Dedifferentiated amniotic fluid mesenchymal stem cell (primary cell): ENCODE measurements at regions not wholly inside any gene's neighbourhood (a gene's known extent, or its start where the extent isn't known, plus 50 kb on each side); places are given as distances from the start of the nearest gene placed in this dataset.

ENCODE experiments used
- DNase-seq: peaks from one replicate; pipeline ENCODE4 v3.0.0-alpha.2; 2016; ENCODE audit errors: extremely low spot score

DNA sequence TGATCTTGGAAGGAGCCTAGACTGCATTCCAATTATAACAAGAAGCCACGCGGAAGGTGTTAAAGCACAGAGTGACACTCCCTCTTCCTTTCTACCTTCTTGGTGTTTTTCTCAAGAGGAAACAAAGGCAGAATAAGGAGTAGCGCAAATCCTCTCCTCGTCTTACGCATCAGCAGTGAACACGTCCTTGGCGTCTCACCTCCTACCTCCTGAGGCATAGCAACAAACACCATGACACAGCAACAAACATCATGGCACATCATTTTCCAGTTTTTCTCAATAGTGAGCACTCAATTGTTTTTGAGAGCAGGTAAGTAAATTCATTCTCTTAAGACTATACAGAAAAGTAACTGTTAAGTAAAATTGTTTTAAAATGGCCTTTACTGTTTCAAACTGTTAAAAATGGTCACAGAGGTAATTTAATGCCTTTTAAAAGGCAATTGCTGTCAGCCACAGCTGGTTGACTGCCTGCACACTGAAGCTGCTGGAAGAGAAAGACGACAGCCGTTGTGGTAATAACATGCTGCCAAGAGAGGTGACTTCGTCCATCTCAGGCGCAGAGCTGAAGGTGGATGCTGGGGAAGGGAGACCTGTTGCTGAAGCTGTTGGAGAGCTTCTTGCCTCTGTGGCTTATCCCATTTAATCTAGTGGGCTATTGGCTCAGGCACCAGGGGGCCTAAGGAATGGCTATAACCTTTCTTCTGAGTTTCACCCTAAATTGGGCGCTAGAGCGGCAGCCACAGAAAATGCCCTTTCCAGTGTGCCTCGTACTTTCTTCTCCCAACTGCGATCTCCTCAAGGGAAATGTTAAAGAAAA is 703.7 kb downstream of the UQCRFS1 start:
- DNase-seq: no peak

DNA sequence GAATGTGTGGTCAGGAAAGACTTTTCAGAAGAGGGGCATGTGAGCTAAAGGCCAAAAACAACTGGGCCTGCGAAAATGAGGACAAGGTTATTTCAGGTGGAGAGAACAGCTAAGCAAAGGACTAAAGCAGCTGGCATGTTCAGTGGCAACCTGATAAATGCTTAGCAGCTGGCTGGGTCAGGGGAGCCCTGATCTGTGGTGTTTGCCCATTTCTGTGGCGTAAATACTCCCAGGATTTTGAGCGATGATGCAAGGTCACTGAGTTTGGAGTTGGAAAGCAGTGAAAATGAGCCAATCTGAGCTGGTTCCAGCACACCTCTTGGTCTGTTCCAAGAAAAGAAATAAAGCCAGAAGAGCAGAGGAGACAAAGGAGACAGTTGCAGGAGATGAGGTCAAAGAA is 704.3 kb downstream of the UQCRFS1 start:
- no peak for DNase-seq

DNA sequence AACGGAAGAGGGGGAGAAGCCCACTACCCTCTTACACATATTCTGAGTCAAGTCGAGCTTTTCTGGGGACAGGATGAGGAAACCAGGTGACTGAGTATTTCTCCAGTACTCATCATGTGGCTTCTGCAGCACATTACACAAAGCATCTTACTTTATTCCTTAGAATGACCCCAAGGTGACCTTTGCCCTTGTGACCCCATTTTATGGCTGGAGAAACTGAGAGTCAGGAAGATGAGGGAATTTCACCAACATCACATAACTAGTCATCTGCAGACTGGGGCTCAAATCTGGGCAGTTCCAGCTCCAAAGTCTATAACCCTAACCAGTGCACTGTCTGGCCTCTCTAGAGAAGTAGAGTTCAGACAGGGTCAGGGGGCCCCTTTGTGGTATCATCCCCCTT is 707.0 kb downstream of the UQCRFS1 start:
- no peak for DNase-seq

DNA sequence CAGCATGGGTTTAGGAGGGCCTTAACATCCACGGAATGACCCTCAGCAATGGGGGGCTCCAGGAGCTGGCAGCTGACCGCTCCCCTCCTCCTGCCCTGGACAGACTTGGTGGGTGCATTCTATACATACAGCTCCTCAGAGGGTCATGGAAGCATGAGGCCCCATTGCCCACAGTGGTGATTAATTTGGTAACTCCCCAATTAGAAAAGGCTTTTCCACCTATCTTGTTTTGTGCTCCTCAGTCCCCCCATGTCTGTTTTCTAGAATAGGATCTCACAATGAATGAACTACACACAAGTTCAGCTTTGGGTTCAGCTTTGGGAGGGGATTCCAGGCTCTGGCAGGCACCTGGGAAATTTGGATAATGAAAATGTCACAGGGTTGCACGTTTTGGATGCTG is 707.8 kb downstream of the UQCRFS1 start:
- DNase-seq: no peak

DNA sequence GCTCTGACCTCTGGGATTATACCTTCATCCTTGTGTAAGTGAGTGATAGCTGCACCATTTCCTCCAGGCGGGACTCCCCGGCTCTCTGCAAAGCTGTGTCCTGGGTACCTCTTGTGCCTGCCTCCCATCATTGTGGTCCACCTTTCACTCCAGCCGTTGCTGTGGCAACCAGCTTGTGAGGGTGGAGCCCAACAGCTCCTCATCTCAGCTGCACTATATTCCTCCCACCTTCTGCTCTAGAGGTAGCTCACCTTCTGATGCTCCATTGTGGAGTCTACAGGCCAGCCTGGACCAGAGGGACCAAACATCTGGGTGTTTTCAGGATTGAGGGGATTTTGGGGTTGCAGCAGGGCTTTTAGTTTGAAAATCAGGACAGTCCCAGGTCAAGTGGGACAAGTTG is 708.2 kb downstream of the UQCRFS1 start:
- DNase-seq: no peak

DNA sequence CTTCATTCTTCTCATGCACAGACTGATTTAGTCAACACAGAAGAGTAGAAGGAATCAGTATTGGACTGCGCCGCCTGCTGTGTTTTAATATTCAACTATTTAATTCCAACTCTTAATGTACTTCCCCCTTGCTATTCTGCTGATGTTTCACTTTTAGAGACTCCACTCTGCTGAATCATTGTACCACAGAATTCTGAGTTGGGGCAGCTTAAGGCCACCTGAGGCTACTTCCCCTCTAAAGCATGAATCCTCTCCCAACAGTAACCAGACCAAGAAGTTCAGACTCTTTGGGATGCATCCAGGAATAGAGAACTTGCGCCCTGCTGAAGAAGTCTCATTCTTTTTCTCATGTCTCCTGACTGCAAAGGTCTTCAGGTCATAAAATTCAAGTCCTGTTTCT is 708.8 kb downstream of the UQCRFS1 start:
- DNase-seq: no peak

DNA sequence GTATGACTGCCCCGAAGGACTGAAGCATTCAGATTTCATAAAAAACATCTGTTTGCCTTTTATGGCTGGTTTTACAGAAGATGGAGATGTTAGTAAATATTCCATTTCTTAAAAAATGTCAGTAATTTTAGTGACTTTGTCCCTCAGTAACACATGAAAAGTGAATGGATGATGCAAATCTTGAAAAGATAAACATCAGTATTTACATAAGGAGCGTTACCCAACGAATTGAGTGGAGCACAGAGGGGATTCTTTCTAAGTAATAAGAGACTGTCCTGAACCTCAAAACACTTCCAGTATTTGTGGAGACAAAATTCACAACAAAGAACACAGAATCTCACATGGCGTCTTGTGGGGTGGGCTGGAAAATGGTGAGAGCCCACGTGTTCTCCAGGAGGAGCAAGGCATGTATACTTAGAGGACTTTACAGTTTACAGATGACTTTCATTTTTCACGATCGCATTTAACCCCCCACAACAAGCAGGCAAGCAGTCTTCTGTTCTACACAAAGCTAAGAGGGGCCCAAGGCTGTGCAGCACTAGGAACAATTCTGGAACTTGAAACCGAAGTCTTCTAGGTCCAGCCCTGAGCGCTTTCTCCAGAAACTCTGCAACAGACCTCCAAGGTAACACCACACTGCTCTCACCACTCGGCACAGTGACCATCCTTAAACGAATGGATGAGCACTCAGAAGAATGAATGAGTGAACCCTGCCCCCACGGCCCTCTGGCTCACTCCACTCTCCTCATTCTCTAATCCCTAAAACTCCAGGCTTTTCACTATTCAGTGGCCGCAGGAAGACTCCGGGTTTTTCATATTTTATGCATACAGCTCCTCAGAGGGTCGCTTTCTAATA is 709.8 kb downstream of the UQCRFS1 start:
- no peak for DNase-seq

DNA sequence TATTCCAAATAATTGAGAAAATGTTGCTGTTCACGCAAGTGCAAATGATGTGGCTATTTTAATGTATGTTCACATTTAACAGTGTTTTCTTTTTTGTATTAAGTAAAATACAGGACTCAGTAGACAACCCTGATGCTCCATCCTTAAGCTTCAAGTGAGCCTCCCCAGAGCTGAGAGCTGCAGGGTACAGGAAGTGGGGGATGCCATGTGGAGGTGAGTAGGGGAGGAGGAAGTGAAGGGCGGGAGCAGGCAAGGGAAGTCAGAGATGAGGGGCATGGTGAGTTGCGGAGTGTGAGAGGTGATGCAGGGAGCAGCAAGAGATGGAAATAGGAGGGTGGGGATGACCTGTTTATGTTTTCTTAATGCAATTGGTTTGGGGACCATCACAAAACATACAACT is 711.0 kb downstream of the UQCRFS1 start:
- DNase-seq: no peak

DNA sequence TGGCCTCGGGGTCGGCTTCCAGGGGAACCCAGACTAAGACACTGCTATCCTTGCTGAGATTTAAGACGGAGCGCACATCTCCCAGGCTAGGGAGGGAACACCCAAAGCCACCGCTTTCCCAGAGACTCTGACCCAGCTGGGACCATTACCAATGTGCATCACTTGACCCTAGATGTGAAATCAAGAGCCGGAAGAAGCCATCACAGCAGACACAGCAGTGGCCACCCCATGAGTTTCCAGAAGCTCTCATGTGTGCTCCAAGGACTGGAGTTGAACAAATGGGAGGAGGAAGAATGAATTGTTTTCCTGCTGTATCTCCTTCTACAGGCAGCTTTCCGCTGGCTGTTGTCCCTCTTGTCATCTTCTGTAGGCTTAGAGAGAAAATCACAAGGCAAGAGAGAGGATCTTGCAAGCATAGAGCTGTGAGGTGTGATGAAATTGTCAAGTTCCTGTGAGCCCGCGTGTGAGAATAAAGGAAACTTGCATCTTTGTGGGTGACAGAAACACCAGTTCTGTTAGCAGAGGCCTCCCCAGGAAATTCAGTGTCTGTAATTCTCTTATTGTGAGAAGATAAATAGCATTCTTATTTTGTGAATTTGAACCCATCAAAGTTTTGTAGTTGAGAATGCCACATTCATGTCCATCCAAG is 711.8 kb downstream of the UQCRFS1 start:
- DNase-seq: no peak

DNA sequence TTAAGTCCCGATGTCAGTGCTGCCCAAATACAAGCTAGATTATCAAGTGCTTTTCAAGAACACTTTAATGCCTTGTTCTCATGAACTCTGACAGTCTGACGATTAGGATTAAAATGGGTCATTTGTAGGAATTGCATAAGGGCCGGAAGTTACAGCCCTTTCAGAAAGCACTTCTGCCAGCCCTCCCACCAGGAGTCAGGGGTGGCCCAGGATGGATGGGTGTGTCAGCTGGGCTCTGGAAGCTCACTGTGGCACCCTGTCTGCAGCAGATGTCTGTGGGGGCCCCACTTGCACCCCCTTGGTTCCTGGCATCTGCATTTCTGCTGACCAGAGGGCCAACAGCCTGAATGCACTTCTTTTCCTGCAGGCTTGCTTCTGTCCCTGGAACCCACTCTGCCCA is 712.7 kb downstream of the UQCRFS1 start:
- no peak for DNase-seq

DNA sequence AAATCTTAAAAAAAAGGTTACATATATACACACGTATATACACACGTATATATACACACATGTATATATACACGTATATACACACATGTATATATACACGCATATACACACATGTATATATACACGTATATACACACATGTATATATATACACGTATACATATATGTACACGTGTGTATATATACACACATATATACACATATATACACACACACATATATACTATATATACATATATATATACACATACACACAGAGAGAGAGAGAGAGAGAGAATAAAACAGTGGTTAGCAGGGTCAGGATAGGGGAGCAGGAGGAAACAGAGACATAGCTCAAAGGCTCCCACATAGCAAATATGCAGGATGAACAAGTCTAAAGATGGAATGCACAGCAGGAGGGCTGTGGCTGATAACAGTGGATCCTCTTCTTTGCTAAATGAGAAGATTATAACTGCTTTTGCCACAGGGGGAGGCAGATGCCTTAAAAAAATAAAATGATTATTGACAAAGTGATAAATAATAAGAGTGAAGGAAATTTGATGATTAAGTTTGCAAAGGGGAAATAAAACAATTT is 714.5 kb downstream of the UQCRFS1 start:
- no peak for DNase-seq

DNA sequence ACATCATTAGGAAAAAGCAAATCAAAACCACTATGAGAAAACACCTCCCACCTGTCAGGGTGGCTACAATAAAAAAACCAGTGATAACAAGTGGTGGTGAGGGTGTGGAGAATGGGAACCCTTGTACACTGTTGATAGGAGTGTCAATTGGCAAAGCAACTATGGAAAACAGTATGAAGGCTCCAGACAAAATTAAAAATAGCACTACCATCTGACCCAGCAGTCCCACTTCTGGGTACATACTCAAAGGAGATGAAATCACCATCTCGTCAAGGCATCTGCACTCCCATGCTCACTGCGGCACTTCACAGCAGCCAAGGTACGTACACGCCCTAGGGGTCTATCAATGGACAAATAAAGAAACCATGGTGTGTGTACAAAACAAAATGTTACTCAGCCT is 715.1 kb downstream of the UQCRFS1 start:
- DNase-seq: no peak

DNA sequence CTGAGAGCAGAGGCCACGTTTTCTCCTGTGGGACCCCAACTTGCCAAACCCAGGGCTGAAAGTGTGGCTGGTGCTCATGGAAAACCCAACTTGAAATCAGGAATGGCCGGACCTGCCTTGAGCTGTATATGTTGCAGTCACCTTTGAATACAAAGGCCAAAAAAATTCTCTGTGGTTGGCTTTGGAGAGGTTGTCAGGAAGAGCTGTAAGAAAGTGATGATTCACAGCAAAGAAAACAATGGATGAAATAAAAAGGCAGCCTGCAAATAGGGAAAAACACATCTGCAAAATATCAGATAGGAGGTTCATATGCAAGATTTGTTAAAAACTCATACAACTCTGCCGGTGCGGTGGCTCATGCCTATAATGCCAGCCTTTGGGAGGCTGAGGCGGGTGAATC is 715.8 kb downstream of the UQCRFS1 start:
- no peak for DNase-seq

DNA sequence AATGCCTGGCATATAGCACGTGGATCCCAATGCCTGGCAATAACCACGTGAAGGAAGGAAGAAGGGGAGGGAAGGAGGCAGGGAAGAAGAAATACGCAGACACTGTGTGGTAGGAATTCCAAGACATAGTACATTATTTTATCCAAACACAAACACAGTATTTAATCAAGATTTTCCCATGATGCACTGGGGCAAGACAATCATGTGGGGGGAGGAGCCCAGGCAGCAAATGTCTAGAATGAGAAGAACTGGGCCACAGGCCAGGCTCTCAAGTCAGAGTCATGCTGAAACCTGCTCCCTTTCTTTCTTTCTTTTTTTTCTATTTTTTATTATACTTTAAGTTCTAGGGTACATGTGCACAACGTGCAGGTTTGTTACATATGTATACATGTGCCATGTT is 717.9 kb downstream of the UQCRFS1 start:
- DNase-seq: no peak

DNA sequence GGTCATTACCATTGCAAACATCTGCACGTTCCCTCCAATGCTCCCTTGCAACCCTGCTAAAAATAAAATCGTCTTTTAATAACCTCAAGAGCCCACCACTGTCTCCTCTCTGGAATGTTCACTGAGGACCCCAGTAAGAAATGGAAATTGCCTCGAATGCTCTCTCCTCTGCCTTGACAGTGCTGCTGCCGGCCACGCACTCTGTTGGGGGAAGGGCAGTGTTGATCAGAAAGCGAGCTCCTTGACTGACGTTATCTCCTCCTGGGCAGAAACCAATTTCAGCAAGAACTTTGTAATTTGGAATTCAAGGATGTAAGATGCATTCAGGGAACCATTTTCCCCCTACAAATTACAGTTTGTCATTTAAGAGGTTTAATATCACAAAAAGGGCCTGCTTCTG is 718.5 kb downstream of the UQCRFS1 start:
- DNase-seq: no peak

DNA sequence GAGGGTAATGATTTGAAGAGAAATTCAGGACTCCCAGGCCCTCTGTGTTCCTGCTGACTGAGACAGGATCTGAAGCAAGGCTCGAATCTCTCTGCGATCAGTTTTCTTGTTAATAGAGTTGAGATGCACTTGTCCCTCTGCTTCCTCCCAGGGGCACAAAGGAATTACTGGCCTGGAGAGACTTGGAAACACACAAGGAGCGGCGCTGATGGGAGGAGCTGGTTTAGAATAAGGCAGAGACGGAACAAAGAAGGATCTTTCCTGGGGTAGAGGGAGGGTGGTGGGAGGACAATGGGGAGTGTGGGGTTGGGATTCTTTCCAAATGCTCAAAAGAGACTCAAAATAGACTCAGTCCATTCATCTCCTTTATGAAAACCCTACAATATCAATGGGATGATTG is 719.1 kb downstream of the UQCRFS1 start:
- no peak for DNase-seq

DNA sequence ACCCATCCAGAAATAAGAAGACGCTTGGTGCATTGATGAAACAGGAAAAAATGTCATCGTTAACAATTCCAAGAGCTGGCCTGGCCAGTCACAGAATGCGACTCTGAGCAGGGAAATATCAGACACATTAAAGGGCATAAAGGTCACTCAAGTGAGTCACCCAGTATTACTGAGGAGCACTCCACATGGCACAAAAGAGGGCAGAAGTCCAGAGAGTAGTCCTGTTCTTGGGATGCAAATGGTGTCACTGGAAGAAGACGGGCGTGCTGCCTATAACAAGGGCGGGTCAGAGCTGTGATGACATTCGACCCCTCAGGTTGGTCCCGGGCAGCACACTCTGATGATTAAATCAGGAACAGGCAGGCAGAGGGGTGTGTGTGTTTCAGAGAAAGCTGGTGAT is 720.3 kb downstream of the UQCRFS1 start:
- no peak for DNase-seq

DNA sequence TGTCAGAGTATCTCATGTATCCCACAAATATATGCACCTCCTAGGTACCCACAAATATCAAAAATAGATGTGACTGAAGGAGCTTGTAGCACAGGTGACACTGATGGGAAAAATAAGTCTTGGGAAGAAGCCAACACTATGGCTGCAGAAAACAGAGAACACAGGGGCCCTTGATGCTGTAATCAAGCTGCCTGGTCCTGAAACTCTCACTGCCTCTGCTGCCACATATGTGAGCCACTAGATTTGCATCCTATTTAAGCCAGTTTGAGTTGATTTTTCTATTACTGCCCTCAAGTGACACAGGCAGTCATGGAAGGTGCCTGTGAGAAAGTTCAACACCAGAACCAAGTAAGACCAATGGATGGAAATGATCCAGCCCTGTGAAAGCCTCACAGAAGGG is 720.8 kb downstream of the UQCRFS1 start:
- no peak for DNase-seq

DNA sequence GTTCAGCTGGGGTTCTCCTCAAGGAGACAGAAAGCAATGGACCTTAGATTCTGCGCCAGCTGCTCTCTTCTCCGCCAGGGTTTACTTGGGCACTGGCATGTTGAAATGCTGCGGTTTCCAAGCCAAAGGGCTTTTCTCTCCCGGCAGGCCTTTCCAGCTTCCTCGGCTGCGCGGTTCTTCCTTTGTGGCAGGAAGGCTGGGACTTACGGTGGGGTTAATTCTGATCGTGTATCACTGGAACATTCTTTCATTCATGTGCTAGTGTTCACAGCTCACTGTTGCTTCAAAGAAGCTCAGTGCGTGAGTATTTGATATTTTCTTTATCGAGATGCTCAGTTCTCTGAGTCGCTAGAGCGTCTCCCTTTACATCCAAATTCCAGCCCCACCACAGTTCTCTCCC is 723.2 kb downstream of the UQCRFS1 start:
- no peak for DNase-seq

DNA sequence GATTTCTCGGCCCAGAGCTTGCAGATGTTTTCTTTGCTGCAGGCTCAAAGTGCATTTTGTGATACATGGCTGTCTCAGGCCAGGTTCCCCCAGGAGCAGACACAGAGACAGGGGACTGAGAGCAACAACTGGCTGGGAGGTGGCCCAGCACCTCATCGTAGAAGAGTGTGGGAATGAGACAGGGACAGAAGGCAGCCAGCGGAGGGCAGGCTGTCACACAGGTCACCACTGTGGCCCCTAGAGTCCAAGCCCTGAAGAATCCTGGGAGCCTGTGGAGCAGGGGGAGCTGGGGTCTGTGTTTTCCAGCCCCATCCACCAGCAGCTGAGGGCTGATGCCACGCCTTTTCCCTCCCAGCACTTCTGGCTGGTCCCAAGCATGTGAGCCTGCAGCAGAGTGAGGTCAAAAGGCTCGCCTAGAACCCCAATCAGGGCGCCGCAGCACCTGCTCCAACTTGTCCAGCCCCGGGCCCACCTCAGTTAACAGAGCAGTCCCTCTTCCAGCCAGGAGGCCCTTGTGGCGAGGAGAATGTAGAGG is 723.8 kb downstream of the UQCRFS1 start:
- DNase-seq: no peak

DNA sequence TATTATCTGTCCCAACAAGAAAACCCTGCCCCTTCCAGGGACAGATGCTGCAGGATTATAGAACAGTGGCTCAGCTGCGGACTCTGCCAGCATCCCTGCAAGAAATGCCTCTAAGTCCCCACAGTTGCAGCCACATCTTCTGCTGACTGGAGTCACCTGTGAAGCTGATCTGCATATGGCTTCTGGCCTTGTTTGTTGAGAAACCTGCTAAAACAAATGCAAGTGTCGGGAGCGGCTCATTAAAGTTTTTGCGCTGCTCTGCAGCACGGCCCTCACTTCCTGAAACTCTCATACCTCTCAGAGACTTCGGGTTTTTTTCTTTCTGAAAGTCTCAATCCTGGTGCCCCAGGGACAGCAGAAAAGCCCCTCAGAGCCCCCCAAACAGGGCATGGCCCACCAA is 725.0 kb downstream of the UQCRFS1 start:
- DNase-seq: no peak

DNA sequence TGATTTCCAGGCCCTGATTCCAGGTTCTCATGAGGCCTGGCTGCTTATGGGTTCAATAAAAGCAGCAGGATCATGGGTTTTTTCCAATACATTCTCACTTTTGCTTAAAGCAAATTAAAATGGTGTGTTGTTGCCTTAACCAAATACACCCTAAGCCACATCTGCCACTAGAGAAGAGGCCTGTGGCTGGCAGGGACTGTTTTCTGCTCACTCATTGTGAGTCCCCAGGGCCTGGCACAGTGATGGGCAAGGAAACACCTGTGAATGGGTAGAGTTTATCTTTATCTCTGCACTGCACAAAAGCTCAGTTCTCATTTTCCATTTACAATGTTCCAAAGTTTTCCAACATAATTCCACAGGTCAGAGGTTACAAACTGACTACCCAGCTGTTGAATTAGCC is 726.0 kb downstream of the UQCRFS1 start:
- DNase-seq: no peak
